Astrocyte (in vitro differentiated cells and primary cell): ENCODE measurements at regions not wholly inside any gene's neighbourhood (a gene's known extent, or its start where the extent isn't known, plus 50 kb on each side); places are given as distances from the start of the nearest gene placed in this dataset.
A peak's percentile ranks its signal among the peaks of the same experiment; 100 is the strongest.

ENCODE experiments used
- DNase-seq: peaks from one replicate; pipeline ENCODE4 v3.0.0-alpha.2; 2010; ENCODE audit warnings: low read depth
- FAIRE-seq: peaks from 2 replicates; lab custom pipeline; 2011; peaks lifted over from hg19 to GRCh38; lab: Jason Lieb, UNC
- H2AFZ ChIP-seq: 2 replicates; pipeline ENCODE4 v1.6.0; 2012; ENCODE audit warnings: low read depth, low read length, inconsistent platforms
- H3K27ac ChIP-seq: 2 replicates; pipeline ENCODE4 v1.5.1; 2011; ENCODE audit warnings: low read depth, low read length, inconsistent platforms
- H3K27me3 ChIP-seq: 2 replicates; pipeline ENCODE4 v1.6.0; 2011; ENCODE audit warnings: low read length, inconsistent platforms; ENCODE audit not compliant: insufficient read depth
- H3K36me3 ChIP-seq: 2 replicates; pipeline ENCODE4 v1.5.1; 2011; ENCODE audit warnings: low read length, inconsistent platforms; ENCODE audit not compliant: insufficient read depth
- H3K4me1 ChIP-seq: 2 replicates; pipeline ENCODE4 v1.5.1; 2011; ENCODE audit warnings: low read length, inconsistent platforms; ENCODE audit not compliant: insufficient read depth
- H3K4me2 ChIP-seq: 2 replicates; pipeline ENCODE4 v1.6.0; 2012; ENCODE audit warnings: low read length, inconsistent platforms
- H3K4me3 ChIP-seq: 2 replicates; pipeline ENCODE4 v1.5.1; 2011; ENCODE audit warnings: low read depth, mild to moderate bottlenecking, low read length, inconsistent platforms; ENCODE audit not compliant: insufficient read depth
- H3K79me2 ChIP-seq: 2 replicates; pipeline ENCODE4 v1.6.0; 2012; ENCODE audit warnings: mild to moderate bottlenecking, low read length, inconsistent platforms; ENCODE audit not compliant: insufficient read depth
- H3K9ac ChIP-seq: 2 replicates; pipeline ENCODE4 v1.6.0; 2012; ENCODE audit warnings: mild to moderate bottlenecking, low read length, inconsistent platforms
- H3K9me3 ChIP-seq: 2 replicates; pipeline ENCODE4 v1.5.1; 2012; ENCODE audit warnings: low read depth, mild to moderate bottlenecking, low read length, inconsistent platforms; ENCODE audit not compliant: insufficient read depth
- H4K20me1 ChIP-seq: 2 replicates; pipeline ENCODE4 v1.6.0; 2012; ENCODE audit warnings: low read length, inconsistent platforms; ENCODE audit not compliant: insufficient read depth
- H3K27ac Mint-ChIP-seq: one replicate; pipeline ENCODE4 v1.8.0; 2021; ENCODE audit warnings: mild to moderate bottlenecking, mixed read lengths; ENCODE audit not compliant: unreplicated experiment
- H3K27me3 Mint-ChIP-seq: one replicate; pipeline ENCODE4 v1.8.0; 2021; ENCODE audit warnings: low read depth, mixed read lengths; ENCODE audit not compliant: unreplicated experiment
- H3K36me3 Mint-ChIP-seq: one replicate; pipeline ENCODE4 v1.8.0; 2021; ENCODE audit warnings: low read depth, mixed read lengths; ENCODE audit not compliant: unreplicated experiment
- H3K4me1 Mint-ChIP-seq: one replicate; pipeline ENCODE4 v1.8.0; 2021; ENCODE audit warnings: low read depth, mixed read lengths; ENCODE audit not compliant: unreplicated experiment
- H3K4me3 Mint-ChIP-seq: one replicate; pipeline ENCODE4 v1.8.0; 2021; ENCODE audit warnings: mild to moderate bottlenecking, moderate library complexity, mixed read lengths; ENCODE audit not compliant: unreplicated experiment
- H3K9me3 Mint-ChIP-seq: one replicate; pipeline ENCODE4 v1.8.0; 2021; ENCODE audit warnings: mild to moderate bottlenecking, mixed read lengths; ENCODE audit not compliant: unreplicated experiment
- CTCF ChIP-seq: IDR thresholded peaks from 2 replicates; pipeline ENCODE4 v1.5.1; 2011; ENCODE audit warnings: low read depth, mild to moderate bottlenecking, inconsistent platforms, low read length, moderate library complexity; ENCODE audit not compliant: insufficient read depth
- EZH2 ChIP-seq: IDR thresholded peaks from 2 replicates; pipeline ENCODE4 v1.6.1; 2012; ENCODE audit warnings: mild to moderate bottlenecking, low read length, inconsistent platforms; ENCODE audit not compliant: insufficient read depth

GRCh38 chr2:189254268-189254883 lies 74.8 kb upstream of the COL5A2 start:
- Mint-ChIP-seq H3K4me1 (peaks cover 16% of the 10 kb centered on the region), H3K27me3 (no peaks in the 10 kb centered on the region), H3K36me3 (no peaks in the 10 kb centered on the region), H3K4me3 (no peak overlapping the region), H3K9me3 (no peaks in the 10 kb centered on the region), H3K27ac (no peak overlapping the region)
- no peaks in the 10 kb centered on the region for H4K20me1 ChIP-seq
- FAIRE-seq: peak; percentile 65
- no peaks in the 10 kb centered on the region for H3K79me2 ChIP-seq
- H3K4me1 ChIP-seq: peaks cover 18% of the 10 kb centered on the region
- H2AFZ ChIP-seq: peak overlapping the region; percentile 29
- H3K4me3 ChIP-seq: no peak overlapping the region
- TF ChIP-seq EZH2 (no peak), CTCF (no peak)
- H3K9ac ChIP-seq: peak overlapping the region; percentile 33
- no peaks in the 10 kb centered on the region for H3K36me3 ChIP-seq
- H3K27me3 ChIP-seq: no peaks in the 10 kb centered on the region
- no peak overlapping the region for H3K27ac ChIP-seq
- peak; percentile 83 for DNase-seq
- H3K9me3 ChIP-seq: no peaks in the 10 kb centered on the region
- peak overlapping the region; percentile 16 for H3K4me2 ChIP-seq

DNA sequence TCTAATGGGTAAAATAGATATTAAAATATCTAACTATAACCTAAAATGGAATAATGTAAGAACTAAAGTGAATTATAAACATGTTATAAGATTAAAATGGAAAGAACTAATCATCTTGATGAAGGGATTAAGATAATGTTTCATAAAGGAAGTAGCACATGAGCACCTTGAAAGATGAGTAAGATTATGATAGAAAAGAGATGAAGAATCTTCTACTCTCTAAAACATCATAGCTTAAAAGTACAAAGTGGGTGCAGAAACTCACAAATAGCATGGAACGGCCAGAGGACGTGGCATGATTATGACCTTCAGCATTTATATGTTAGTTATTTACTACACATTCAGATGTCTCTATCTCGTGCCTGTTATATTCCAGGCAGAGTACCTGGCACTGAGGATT lies 76.2 kb upstream of the COL5A2 start:
- no peak overlapping the region for H3K4me3 ChIP-seq
- Mint-ChIP-seq H3K4me3 (no peak overlapping the region), H3K9me3 (no peaks in the 10 kb centered on the region), H3K27me3 (no peaks in the 10 kb centered on the region), H3K36me3 (no peaks in the 10 kb centered on the region), H3K4me1 (peaks cover 16% of the 10 kb centered on the region), H3K27ac (no peak overlapping the region)
- peaks cover 22% of the 10 kb centered on the region for H3K4me1 ChIP-seq
- DNase-seq: no peak
- no peaks in the 10 kb centered on the region for H4K20me1 ChIP-seq
- H3K36me3 ChIP-seq: no peaks in the 10 kb centered on the region
- TF ChIP-seq CTCF (no peak), EZH2 (no peak)
- no peak for FAIRE-seq
- H3K9ac ChIP-seq: no peak overlapping the region
- no peak overlapping the region for H3K27ac ChIP-seq
- H3K79me2 ChIP-seq: no peaks in the 10 kb centered on the region
- no peak overlapping the region for H2AFZ ChIP-seq
- H3K4me2 ChIP-seq: no peak overlapping the region
- H3K27me3 ChIP-seq: no peaks in the 10 kb centered on the region
- H3K9me3 ChIP-seq: no peaks in the 10 kb centered on the region

DNA sequence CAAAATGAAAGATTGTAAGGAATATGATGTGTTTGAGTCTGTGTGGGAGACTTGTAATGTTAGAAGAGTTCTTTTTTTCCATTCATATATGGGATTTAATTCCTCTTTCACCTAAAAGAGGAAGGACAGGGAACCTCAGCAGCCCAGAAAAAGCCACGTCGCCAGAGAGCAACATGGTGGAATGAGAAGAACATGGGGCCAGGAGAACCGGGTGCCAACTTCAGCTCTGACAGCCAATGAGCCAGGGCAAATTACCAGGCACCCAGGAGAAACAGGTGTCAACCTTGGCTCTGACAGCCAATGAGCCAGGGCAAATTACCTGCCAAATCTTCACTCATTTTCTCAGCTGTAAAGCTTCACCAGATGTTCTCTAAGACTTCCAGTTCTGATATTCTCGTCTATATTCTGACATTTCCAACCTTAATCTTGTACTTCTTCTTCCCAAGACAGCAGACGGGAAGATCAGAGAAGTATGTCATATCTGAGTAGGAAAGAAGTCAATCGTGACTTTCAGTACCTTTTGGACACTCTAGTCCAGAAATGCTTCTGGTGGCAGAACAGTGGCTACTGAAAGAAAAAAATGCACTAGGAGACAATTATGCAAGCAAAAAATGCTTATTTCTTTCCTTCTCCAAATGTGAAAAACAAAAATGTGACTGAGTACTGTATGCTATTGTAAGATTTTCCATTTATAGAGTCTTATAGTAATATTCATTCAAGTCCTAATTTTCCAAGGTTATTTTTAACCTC lies 79.2 kb upstream of the COL5A2 start:
- peaks cover 12% of the 10 kb centered on the region for H3K4me1 Mint-ChIP-seq
- Histone ChIP-seq H3K9ac (no peak overlapping the region), H3K79me2 (no peaks in the 10 kb centered on the region), H3K4me2 (no peak overlapping the region), H2AFZ (no peak overlapping the region), H3K9me3 (no peaks in the 10 kb centered on the region), H3K27ac (no peak overlapping the region), H3K4me1 (peaks cover 18% of the 10 kb centered on the region), H3K27me3 (no peaks in the 10 kb centered on the region), H3K36me3 (no peaks in the 10 kb centered on the region), H4K20me1 (no peaks in the 10 kb centered on the region), H3K4me3 (no peak overlapping the region)
- H3K9me3 Mint-ChIP-seq: no peaks in the 10 kb centered on the region
- H3K36me3 Mint-ChIP-seq: no peaks in the 10 kb centered on the region
- H3K4me3 Mint-ChIP-seq: no peak overlapping the region
- DNase-seq (no peak), FAIRE-seq (peak; percentile 17)
- H3K27ac Mint-ChIP-seq: no peak overlapping the region
- TF ChIP-seq EZH2: no peak
- TF ChIP-seq CTCF: no peak
- no peaks in the 10 kb centered on the region for H3K27me3 Mint-ChIP-seq
